VCaP (cell line): ENCODE measurements at regions not wholly inside any gene's neighbourhood (a gene's known extent, or its start where the extent isn't known, plus 50 kb on each side); places are given as distances from the start of the nearest gene placed in this dataset.

Experiments
- H3K27ac ChIP-seq: fragments of 450-650 bp; 2 replicates; pipeline ENCODE4 v1.5.1; 2017
- TF ChIP-seq, protein P1 (sequence below): fragments of 450-650 bp; conservative IDR thresholded peaks from 2 replicates; pipeline ENCODE4 v1.5.1; 2017; ENCODE audit warnings: mild to moderate bottlenecking, moderate library complexity

DNA sequence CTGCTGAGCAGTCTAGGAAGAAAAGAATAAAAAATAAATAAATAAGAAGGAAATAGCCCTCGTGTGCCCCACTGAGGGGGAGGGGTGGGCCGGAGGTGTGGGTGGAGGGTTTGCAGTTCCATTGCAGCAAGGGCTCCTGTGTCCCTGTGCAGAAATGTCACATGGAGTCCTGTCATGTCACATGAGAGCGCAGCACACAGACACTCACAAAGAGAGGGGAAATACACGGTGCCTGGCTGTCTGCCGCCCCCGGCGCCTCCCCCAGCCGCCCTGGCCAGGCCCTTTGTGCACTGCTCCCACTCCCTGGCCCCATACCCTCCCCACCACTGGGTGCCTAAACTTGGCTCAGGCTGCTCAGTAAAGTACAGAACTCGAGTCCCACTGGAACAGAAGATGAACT, 55.6 kb upstream of the SPTLC1 start:
- no peak overlapping the region for H3K27ac ChIP-seq
- TF ChIP-seq, protein P1, sequence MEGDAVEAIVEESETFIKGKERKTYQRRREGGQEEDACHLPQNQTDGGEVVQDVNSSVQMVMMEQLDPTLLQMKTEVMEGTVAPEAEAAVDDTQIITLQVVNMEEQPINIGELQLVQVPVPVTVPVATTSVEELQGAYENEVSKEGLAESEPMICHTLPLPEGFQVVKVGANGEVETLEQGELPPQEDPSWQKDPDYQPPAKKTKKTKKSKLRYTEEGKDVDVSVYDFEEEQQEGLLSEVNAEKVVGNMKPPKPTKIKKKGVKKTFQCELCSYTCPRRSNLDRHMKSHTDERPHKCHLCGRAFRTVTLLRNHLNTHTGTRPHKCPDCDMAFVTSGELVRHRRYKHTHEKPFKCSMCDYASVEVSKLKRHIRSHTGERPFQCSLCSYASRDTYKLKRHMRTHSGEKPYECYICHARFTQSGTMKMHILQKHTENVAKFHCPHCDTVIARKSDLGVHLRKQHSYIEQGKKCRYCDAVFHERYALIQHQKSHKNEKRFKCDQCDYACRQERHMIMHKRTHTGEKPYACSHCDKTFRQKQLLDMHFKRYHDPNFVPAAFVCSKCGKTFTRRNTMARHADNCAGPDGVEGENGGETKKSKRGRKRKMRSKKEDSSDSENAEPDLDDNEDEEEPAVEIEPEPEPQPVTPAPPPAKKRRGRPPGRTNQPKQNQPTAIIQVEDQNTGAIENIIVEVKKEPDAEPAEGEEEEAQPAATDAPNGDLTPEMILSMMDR = no peak

DNA sequence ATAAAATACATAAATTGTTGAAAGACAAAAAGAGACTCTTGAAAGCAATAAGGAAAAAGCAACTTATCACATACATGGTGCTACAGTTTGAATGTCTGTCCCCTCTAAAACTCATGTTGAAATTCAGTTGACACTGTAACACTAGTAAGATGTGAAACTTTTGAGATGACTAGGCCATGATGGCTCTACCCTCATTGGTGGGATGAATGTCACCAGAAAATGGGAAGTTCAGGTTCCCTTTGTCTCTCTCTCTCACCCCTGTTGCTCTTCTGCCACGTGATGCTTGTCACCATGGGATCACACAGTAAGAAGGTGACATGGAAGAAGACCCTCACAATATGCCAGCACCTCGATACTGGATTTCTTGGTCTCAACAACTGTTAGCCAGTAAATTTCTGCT, 50.3 kb upstream of the SPTLC1 start:
- no peak overlapping the region for H3K27ac ChIP-seq
- TF ChIP-seq, protein P1 = no peak
